HG02938 (cell line): ENCODE measurements at regions not wholly inside any gene's neighbourhood (a gene's known extent, or its start where the extent isn't known, plus 50 kb on each side); places are given as distances from the start of the nearest gene placed in this dataset.
A peak's percentile ranks its signal among the peaks of the same experiment; 100 is the strongest.

Experiments used
- ATAC-seq: cut with Tn5 transposase; IDR thresholded peaks from one replicate; pipeline ENCODE4 v1.9.1; 2021; ENCODE audit warnings: mild to moderate bottlenecking, moderate library complexity; ENCODE audit not compliant: unreplicated experiment

DNA sequence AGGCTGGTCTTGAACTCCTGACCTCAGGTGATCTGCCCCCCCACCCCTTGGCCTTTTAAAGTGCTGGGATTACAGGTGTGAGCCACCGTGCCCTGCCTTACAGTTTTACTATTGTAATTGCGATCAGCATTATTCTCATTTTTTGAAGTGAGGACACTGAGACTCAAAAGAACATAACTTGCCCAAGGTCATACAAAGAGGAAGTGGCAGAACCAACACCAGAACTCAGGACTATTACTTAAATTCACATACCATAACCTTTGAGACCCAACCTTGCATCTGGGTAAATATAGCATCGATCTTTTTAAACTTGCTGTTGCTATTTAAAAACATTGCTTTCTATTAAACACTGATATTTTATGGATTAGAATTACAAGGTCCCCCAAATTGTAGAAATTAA lies 54.2 kb downstream of the FOXI1 start:
- no peak for ATAC-seq

DNA sequence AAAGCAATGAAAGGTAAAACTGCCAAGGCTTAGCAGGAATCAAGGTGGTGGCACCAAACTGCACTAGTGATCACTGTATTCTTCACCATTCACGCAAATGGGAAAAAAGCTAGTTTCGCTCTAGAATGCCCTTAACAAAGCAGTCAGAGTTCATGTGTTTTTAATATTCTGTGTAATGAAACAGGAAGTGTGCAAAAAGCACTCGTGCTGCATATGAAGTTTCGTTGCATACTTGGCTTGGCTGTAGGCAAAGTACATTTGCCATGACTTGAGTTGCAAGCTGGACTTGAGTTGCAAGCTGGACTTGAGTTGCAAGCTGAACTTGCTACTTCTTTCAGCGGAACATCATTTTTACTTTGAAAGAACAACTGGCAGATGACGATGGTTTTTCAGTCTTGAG lies 55.4 kb downstream of the FOXI1 start:
- peak; percentile 51 for ATAC-seq

DNA sequence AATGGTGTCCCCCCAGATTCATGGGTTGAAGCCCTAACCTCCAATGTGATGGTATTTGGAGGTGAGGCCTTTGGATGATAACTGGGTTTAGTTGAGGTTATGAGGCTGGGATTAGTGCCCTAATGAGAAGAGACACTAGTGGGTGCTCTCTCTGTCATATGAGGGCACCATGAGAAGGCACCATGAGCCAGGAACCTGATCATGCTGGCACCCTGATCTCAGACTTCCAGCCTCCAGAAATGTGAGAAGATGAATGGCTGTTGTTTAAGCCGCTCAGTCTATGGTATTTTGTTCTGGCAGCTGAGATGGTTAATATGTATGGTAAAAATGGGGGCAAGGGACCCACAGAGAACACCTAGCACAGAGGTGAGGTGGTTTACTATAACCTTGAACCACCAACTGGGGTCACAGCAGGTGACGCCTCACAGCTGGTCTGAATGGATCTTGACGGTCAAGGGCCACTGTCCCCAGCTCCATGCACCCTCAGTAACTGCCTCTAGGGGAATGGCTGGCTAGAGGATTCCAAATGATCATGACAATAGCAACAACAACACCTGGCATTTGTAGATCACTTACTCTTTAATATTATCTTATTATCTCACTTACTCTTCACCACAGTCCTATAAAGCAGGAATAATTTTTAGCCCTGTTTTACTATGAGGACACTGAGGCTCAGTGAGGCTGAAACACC lies 57.1 kb downstream of the FOXI1 start:
- no peak for ATAC-seq

DNA sequence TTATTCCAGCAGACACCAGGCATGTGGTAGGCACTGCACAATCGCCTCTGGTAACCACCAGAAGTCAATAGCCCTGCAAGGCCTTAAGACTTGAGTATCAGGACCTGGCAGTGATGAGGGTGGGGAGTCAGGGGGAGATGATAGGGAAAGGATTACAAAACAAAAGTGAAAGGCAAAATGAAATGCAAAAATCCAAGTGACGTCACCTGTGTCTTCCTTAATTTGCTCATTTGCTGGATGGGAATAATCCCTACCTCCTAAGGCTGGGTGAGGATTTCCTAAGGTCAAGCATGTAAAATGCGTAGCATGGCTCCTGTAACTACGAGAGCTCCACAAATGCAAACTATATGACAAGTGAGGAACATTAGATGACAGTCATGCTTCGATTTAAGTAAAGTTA lies 58.4 kb downstream of the FOXI1 start:
- ATAC-seq = no peak

DNA sequence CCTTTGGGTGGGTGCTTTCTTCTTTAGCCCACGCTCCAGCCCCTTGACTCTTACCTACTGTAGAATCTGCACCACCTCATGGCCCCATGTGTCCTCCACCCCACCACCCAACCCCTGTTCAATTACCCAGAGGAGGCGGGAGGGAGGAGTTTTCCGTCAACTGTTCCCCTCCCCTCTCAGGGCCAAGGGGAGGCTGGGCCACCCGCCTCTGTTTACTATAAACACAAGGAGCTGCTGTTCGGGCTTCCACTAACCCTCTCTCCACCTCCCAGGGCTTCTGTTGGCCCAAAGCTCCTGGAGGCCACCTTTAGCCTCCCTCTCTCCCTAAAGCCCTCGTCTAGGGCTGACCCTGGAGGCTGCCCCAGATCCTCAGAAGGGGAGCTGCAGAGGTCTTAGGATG lies 59.2 kb downstream of the FOXI1 start:
- ATAC-seq = no peak

DNA sequence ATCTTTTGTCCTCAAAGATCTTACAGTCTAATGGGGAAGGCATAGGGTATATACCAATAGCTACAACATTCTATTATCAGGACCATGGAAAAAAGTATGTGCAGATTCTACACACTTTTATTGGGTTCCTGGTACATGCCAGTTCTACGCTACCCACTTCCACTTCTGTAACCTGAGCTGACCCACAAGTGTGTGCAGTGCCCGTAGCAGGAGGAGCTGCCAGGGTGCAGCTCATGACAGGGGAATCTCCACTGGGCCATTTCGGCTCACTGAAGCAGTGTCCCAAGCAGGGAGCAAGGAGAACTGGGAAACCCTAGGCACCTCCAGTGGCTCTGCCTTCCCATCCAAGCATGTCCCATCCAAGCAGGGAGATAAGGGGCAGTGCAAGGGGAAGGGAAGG lies 60.4 kb downstream of the FOXI1 start:
- ATAC-seq = no peak

DNA sequence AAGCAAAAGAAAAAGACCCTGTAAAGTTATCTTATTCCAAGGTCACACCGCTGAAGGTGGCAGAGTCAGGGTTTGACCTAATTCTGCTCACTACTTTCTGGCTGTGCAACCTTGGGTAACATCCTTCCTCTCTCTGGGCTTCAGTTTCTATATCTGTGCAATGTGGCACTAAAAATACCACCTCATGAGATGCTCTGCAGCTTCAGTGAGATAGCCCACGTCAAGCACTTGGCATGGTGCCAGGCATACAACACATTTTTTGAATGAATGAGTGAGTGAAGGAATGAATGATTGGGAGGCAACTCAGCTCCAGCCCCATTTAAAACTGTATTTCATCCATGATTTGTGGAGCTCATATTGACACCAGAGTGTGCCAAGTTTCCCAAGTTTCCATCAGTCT lies 62.3 kb downstream of the FOXI1 start:
- no peak for ATAC-seq

DNA sequence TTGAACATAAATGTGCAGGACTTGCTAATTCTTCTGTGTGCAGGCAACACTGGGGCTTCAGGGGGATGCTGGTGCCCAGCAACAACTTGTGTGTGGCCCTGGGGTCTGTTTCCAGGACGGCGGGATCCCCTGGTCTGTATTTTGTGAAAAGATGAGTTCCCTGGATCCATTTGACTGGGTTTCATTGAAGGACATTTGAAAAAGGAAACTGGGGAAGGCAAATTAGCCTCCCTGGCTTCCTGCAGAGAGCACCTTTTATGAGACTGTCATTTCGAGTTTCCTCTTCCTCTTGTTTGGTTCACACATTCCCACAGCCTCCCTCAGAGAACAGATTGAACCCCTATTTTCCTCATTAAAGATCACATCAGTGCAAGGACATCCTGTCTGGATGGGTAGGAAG lies 63.1 kb downstream of the FOXI1 start:
- ATAC-seq = no peak

DNA sequence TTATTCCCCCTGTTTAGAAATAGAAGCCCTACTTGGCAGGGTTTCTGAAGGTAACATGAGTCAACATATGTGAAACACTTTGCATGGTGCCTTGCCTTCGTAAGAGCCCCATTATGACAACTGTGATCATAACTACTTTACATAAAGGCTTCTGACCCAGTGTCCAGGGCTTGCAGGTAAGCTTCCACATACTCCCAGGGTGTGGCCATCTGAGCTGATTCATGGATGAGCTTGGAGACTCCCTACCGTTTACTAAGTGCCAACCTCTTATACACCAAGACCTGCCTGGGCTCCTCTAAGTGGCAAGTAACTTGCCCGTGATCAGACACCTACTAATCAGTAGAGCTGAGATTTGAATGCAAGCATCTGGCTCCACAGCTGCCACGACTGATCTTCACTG lies 62.8 kb upstream of the C5orf58 start:
- ATAC-seq = no peak

DNA sequence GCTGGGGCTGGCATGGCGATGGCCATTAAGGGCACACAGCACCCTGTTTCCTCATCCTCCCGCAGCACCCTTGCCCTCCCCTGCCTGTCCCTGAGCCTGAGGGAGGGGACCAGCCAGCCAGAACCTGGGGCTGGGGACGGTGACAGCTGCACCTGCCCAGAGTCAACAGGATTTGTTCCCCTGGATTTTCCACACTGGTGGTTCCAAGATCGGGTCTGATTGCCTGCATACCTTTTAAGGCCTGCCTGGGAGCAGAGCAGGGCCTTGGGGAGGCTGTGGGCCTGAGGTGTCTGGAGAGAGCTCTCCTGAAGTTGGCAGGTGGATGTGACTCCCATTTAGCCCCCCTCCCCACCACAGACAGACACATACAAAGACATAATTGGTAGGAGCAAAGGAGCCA lies 61.0 kb upstream of the C5orf58 start:
- ATAC-seq = no peak

DNA sequence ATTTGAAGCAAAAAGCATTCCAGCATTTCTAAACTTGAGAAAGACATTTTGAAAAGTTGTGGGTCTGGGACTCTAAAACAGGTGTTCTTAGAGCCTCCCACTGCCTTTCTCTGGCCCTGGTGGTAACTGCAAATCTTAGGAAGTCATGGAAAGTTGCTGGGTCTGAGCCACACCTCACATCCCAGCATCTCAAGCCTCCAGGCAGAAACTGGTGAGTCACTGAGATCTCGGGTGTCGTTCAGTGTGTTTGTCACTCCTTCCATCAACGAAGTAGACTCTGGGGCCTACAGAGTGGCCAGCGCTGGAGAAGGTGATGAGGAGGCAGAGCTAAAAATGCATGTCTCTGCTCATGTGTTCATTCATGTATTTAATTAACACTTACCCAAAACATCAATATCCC lies 59.6 kb upstream of the C5orf58 start:
- ATAC-seq = no peak

DNA sequence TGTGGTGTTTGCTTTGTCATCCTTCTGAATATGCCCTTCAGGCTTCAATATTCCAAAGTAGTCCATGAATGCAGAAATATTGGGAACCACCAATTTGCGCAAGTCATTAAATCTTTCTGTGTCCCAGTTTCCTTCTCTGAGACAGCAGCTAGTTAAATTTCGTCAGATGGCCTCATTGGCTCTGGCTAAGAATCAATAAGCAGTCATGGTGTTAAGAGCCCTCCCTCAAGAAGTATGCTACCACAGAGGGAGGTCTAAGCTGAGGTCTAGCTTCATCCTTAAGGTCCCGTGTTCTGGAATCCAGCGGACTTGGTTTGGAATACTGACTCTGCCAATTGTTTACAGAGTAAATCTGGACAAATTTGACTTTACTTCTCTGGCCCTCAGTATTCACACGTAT lies 59.1 kb upstream of the C5orf58 start:
- ATAC-seq = no peak

DNA sequence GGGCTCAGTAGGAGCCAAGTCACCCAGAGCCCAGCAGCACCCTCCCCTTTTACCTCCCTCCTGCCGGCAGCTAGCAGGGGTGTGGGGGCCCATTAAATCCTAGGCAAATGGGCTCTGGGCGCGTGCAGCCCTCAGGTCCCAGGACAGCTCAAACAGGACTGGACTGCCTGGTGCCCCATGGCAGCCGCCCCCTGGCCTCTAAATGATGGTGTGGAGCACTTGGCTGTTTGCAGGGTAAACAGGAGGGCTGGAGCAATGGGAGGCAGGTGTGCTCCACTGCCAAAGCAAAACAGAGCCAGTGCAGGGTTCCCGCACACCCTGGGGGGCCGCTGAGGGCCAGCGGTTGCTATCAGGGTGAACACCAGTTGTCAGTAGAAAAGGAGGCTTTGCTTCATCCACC lies 55.9 kb upstream of the C5orf58 start:
- ATAC-seq = no peak

DNA sequence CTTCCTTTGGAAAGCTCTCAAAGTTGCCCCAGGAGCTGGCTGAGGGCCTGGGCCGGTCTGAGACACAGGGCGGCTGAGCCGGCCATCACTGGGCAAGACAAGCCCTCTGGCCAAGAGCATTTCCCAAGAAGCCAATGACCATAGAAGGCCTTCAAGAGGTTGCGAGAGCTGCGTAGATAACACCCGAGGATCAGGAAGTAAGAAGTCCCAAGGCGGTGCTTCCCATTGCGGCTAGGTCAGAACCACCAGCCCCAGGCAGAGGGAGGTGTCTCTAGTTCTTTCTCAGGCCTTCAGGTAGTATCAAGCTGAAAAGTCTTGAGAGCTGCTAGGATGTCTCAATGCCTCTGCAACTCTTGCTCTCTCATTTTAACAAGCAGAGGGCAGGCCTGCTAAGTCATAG lies 54.0 kb upstream of the C5orf58 start:
- no peak for ATAC-seq

DNA sequence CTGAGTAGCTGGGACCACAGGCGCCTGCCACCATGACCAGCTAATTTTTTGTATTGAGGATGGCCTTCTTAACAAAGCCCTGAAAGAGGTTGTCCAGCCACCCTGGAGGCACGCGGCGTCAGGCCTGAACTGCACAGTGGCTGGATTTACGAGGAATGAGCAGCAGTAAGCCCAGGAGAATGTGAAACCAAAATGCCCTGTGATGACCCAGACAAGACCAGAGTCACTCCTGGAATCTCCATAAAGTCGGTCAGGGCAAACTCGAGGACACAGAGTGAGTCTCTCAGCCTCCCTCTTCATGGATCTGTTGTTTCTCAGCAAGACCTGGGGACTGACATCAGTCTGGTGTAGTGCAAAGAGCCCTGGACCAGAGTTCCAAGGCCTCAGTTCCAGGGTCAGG lies 53.2 kb upstream of the C5orf58 start:
- ATAC-seq = no peak

DNA sequence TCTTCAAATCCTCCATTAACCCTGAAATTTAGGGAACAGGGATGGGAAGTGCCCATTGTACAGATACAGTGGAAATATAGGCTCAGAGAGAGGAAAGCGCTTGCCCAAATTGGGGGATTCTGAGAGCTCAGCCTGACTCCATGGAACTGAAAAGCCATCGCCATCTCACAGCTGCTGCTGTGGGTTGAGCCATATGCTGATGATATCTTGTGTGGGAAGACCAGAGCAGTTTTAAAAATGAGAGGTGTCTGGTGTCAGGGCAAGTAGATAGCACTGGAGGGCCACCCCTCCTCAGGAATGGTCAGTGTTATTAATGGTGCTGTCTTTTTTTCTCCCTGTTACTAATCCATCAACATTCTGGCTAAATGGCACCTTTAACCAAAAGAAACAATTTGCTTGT lies 50.9 kb upstream of the C5orf58 start:
- ATAC-seq = no peak

DNA sequence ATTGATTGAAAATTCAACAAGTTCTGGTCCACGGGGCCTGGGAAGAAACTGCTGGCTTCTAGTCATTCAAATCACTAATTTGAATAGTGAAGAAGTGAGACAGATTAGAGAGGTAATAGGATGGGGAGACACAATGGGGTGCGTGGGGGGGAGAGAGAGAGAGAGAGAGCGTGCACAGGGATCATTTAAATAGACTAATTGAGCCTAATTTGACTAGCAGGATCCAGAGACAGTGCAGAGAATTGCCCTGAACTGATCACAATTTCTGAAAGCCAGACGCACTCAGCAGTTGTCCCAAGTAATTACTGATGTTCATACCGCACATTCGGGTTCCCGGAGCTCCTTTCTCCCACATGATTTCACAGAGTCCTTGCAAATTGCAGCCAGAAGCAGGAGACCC lies 50.3 kb upstream of the C5orf58 start:
- no peak for ATAC-seq
